ENCODE measurements at regions not wholly inside any gene's neighbourhood (a gene's known extent, or its start where the extent isn't known, plus 50 kb on each side); places are given as distances from the start of the nearest gene placed in this dataset.

DNA sequence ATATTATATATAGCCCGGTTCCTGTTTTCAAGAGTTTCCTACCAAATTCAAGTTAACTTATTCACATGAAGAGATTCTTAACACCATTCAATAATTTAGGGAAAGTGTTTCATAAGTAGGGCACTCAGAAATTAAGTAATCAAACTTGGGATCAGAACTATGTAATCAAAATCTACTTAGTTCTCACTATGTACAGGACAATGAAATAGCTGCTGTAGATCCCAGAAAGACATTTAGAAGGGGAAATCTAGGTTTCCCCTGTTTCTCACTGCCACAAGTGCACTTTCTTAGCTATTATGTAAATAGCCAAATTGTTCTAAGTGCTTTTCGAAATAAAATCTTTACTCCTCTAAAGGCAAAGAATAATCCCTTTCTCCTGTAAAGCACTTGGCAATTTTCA lies 493.6 kb upstream of the SETBP1 start:
- H3K27ac ChIP-seq = no peak overlapping the region
- H3K9me3 ChIP-seq (ENCODE audit: low read depth) = no peaks in the 10 kb centered on the region
- H3K79me2 ChIP-seq (ENCODE audit: low read depth) = no peaks in the 10 kb centered on the region
- Mint-ChIP-seq H3K4me3 (no peak overlapping the region), H3K27ac (no peak overlapping the region), H3K9me3 (no peaks in the 10 kb centered on the region), H3K27me3 (ENCODE audit: insufficient read depth, low read depth) (no peaks in the 10 kb centered on the region), H3K36me3 (no peaks in the 10 kb centered on the region), H3K4me1 (no peaks in the 10 kb centered on the region)
- no peaks in the 10 kb centered on the region for H4K20me1 ChIP-seq (ENCODE audit: low read depth)
- no peaks in the 10 kb centered on the region for H3K27me3 ChIP-seq
- no peak overlapping the region for H3K4me2 ChIP-seq
- H3K4me1 ChIP-seq = no peaks in the 10 kb centered on the region
- no peak overlapping the region for H2AFZ ChIP-seq (replicated peaks)
- no peaks in the 10 kb centered on the region for H3K36me3 ChIP-seq
- H3K9ac ChIP-seq = no peak overlapping the region
- TF ChIP-seq, protein P1, sequence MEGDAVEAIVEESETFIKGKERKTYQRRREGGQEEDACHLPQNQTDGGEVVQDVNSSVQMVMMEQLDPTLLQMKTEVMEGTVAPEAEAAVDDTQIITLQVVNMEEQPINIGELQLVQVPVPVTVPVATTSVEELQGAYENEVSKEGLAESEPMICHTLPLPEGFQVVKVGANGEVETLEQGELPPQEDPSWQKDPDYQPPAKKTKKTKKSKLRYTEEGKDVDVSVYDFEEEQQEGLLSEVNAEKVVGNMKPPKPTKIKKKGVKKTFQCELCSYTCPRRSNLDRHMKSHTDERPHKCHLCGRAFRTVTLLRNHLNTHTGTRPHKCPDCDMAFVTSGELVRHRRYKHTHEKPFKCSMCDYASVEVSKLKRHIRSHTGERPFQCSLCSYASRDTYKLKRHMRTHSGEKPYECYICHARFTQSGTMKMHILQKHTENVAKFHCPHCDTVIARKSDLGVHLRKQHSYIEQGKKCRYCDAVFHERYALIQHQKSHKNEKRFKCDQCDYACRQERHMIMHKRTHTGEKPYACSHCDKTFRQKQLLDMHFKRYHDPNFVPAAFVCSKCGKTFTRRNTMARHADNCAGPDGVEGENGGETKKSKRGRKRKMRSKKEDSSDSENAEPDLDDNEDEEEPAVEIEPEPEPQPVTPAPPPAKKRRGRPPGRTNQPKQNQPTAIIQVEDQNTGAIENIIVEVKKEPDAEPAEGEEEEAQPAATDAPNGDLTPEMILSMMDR (IDR thresholded peaks at IDR 0.05) = no peak
- TF ChIP-seq EZH2phosphoT487 (IDR thresholded peaks at IDR 0.05) = no peak
- no peak for TF ChIP-seq EZH2 (IDR thresholded peaks at IDR 0.05)
- H3K4me3 ChIP-seq = no peak overlapping the region
- H3F3A ChIP-seq (ENCODE audit: low read depth) = no peaks in the 10 kb centered on the region
- no peak for DNase-seq (ENCODE audit: low spot score)

DNA sequence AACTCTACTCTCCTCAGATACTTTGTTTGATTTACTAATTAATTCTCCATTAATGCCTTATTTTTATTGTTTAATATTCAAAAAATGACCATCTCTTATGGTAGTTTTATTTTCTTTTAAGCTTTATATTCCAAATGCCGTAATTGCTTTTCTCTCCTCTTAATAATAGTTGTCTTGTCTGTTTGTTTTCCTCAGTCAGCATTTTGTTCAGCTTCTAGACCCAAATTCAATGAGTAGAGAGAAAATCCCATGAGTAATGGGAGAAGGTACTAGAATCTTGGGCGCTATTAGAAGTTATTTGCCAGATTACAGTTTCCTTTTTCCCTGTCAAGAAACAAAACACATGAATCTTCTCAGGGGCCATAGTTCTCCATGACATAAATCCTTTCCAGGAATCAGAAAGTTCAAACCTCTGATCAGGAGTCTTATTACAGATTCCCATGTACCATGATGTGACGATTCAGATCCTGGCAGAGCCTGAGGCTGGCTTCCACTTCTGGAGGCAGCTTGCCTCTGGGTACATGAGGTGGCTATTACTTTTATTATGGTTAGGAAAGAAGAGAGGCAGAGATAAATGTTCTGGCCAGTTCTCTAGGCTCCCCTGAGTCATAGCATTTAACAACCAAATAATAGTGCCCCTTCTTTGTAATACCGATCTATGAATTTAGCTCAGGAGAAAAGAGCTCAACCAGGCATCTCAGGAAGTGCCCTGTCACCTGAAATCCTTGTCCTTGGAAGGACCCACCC lies 485.1 kb upstream of the SETBP1 start:
- no peaks in the 10 kb centered on the region for H3K27me3 ChIP-seq
- H3K4me1 ChIP-seq = no peaks in the 10 kb centered on the region
- no peaks in the 10 kb centered on the region for H4K20me1 ChIP-seq (ENCODE audit: low read depth)
- no peaks in the 10 kb centered on the region for H3K36me3 ChIP-seq
- Mint-ChIP-seq H3K9me3 (no peaks in the 10 kb centered on the region), H3K27me3 (ENCODE audit: insufficient read depth, low read depth) (no peaks in the 10 kb centered on the region), H3K4me3 (no peak overlapping the region), H3K27ac (no peak overlapping the region), H3K36me3 (no peaks in the 10 kb centered on the region), H3K4me1 (no peaks in the 10 kb centered on the region)
- H3K27ac ChIP-seq = no peak overlapping the region
- H3K79me2 ChIP-seq (ENCODE audit: low read depth) = no peaks in the 10 kb centered on the region
- no peak for TF ChIP-seq EZH2 (IDR thresholded peaks at IDR 0.05)
- TF ChIP-seq EZH2phosphoT487 (IDR thresholded peaks at IDR 0.05) = no peak
- TF ChIP-seq, protein P1 (IDR thresholded peaks at IDR 0.05) = no peak
- no peaks in the 10 kb centered on the region for H3K9me3 ChIP-seq (ENCODE audit: low read depth)
- no peak overlapping the region for H3K4me2 ChIP-seq
- no peak overlapping the region for H3K9ac ChIP-seq
- H3K4me3 ChIP-seq = no peak overlapping the region
- no peak for DNase-seq (ENCODE audit: low spot score)
- H2AFZ ChIP-seq (replicated peaks) = no peak overlapping the region
- no peaks in the 10 kb centered on the region for H3F3A ChIP-seq (ENCODE audit: low read depth)

DNA sequence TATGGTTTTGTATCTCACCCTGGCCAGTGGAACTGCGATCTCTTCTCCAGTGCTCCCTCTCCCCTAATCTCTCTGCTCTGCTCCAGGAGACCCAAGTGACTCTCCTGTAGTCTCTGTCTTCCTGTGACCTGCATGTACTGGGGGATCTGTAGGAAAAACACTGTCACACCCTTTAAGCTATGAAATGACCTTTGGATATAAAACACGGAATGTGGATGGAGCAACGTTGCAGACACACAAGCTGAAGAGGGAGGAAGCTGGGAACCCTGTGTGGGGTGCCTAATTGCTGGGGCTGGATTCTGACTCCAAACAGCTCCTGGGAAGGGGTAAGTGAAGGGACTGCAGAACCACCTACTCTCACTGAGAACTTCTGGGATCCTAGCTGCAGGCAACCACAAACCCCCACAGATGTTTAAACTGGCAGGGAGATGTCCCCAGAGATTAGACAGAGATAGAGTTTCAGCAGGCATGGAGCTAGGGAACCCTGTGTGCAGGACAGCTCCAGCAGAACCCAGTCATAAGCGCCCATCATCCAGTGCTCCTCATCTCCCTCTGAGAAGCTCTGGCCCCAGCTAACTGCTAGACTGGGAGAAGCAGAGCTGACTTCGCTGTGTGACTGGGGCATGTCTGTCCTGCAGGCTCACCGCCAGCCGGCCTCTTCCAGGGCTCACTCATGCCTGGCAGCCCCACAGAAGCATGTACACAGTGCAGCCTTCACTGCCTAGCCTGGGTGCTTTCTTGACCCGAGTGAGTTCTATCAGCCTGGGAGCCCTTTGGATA lies 482.7 kb upstream of the SETBP1 start:
- no peak overlapping the region for H2AFZ ChIP-seq (replicated peaks)
- no peak for TF ChIP-seq EZH2phosphoT487 (IDR thresholded peaks at IDR 0.05)
- no peak for TF ChIP-seq EZH2 (IDR thresholded peaks at IDR 0.05)
- TF ChIP-seq, protein P1 (IDR thresholded peaks at IDR 0.05) = no peak
- H3F3A ChIP-seq (ENCODE audit: low read depth) = no peaks in the 10 kb centered on the region
- H3K4me2 ChIP-seq = no peak overlapping the region
- no peak overlapping the region for H3K4me3 Mint-ChIP-seq
- H4K20me1 ChIP-seq (ENCODE audit: low read depth) = no peaks in the 10 kb centered on the region
- no peaks in the 10 kb centered on the region for H3K4me1 ChIP-seq
- H3K9me3 Mint-ChIP-seq = no peaks in the 10 kb centered on the region
- H3K27ac Mint-ChIP-seq = no peak overlapping the region
- H3K36me3 ChIP-seq = no peaks in the 10 kb centered on the region
- H3K79me2 ChIP-seq (ENCODE audit: low read depth) = no peaks in the 10 kb centered on the region
- H3K27ac ChIP-seq = no peak overlapping the region
- H3K27me3 Mint-ChIP-seq (ENCODE audit: insufficient read depth, low read depth) = no peaks in the 10 kb centered on the region
- no peaks in the 10 kb centered on the region for H3K36me3 Mint-ChIP-seq
- no peaks in the 10 kb centered on the region for H3K9me3 ChIP-seq (ENCODE audit: low read depth)
- H3K4me1 Mint-ChIP-seq = no peaks in the 10 kb centered on the region
- no peak overlapping the region for H3K9ac ChIP-seq
- no peak for DNase-seq (ENCODE audit: low spot score)
- no peaks in the 10 kb centered on the region for H3K27me3 ChIP-seq
- no peak overlapping the region for H3K4me3 ChIP-seq

Measured in neural progenitor cell (in vitro differentiated cells).